ENCODE measurements at regions not wholly inside any gene's neighbourhood (a gene's known extent, or its start where the extent isn't known, plus 50 kb on each side); places are given as distances from the start of the nearest gene placed in this dataset.
"Not testable (repeated sequence)": the region's sequence is repeated elsewhere in the genome, so short reads cannot be mapped to it uniquely, and the experiment has no call there.

DNA sequence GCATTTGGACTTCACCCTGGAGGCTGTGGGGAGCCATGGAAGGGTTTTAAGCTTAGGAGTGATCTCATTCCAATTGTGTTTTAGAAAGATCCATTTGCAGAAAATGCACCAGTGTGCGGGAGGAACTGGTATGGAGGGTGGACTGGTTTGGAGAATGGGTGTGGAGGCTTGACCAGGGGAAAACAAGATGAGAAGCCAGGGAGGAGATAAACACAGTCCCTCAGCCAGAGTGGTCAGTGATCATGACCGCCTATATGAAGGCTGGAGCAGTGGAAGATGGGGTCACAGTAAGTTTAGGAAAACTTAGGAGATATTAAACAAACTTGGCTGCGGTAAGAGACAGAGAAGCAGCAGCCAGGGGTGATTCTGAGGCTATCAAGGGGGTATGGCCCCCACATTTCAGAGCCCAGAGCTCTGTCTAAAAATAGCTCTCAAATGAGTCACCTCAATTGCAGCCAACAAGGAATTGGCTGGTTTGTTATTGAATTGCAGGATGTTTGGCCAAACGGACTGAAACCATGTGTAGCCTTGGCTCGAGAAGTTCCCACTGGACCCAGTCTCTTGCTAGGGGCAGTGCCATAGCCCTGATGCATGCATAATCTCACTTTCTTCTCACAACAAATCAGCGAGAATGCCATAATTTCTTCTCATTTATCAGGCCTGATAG is 159.9 kb upstream of the TOP1 start:
- TF ChIP-seq CTCF (IDR thresholded peaks at IDR 0.05; ENCODE audit: low read length, missing control alignments): no peak
- no peak overlapping the region for H3K4me3 ChIP-seq (replicated peaks; ENCODE audit: low read depth, low read length)
- DNase-seq (ENCODE audit: low read depth): peak; percentile 71

- DNase-seq (ENCODE audit: low read depth): no peak
- TF ChIP-seq CTCF (IDR thresholded peaks at IDR 0.05; ENCODE audit: low read length, missing control alignments): no peak
- H3K4me3 ChIP-seq (replicated peaks; ENCODE audit: low read depth, low read length): no peak overlapping the region
Measured at GRCh38 chr20:40869218-40870147, 159.1 kb upstream of the TOP1 start.

DNA sequence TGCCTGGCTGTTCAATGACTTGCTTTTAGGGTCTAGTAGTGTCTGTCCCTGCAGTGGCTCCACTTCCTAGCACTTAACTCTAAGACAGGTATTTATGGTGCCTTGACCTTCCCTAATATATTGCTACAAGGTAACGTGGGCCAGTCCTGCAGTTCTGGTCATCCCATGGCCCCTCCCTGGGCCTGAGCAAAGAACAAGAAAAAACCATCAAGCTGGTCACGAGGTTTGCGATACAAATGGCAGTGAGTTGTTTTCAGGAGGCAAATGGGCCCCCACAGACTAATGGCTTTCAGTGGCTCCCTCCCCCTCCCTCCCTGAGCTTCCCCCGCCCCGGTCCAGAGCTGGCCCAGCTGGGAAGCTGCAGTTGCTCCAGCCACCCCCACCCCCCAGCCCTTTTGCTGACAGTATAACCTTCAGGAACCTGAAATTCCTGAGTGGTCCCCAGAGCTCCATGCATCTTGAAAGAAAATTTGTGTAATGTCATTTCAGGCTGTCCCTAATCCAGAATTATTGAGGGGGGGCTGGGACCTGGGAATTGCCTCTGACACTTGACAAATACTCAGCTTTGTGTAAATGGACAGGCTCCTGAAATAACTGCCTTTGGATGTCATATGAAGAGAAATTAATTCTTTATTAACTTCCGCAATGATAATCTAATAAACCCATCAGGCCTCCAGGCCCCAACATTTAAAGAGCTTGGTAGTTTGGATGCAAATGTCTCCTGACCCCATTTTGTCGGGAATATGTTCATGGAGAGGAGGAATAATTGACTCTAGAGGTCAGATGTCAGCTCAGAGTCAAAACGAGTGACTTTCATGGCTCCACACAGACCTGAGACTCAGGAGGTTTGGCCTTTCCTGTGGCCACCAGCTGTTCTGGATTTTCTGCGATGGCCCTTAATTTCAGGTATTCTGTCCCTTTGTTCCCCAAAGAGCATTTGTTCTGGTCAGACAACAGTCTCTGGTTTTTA is 153.2 kb upstream of the TOP1 start:
- TF ChIP-seq CTCF (IDR thresholded peaks at IDR 0.05; ENCODE audit: low read length, missing control alignments): no peak
- DNase-seq (ENCODE audit: low read depth): no peak
- H3K4me3 ChIP-seq (replicated peaks; ENCODE audit: low read depth, low read length): no peak overlapping the region

GRCh38 chr20:40878099-40878498 is 150.5 kb upstream of the TOP1 start:
- not testable (repeated sequence) for H3K4me3 ChIP-seq (replicated peaks; ENCODE audit: low read depth, low read length); DNase-seq (ENCODE audit: low read depth)

- DNase-seq (ENCODE audit: low read depth): no peak
- TF ChIP-seq CTCF (IDR thresholded peaks at IDR 0.05; ENCODE audit: low read length, missing control alignments): no peak
- no peak overlapping the region for H3K4me3 ChIP-seq (replicated peaks; ENCODE audit: low read depth, low read length)
Measured at GRCh38 chr20:40880063-40880728, 148.4 kb upstream of the TOP1 start.

GRCh38 chr20:40880729-40881109 is 147.9 kb upstream of the TOP1 start:
- no peak for DNase-seq (ENCODE audit: low read depth)
- TF ChIP-seq CTCF (IDR thresholded peaks at IDR 0.05; ENCODE audit: low read length, missing control alignments): no peak

More at GRCh38 chr20:40880729-40881109, 147.9 kb upstream of the TOP1 start:
- H3K4me3 ChIP-seq (replicated peaks; ENCODE audit: low read depth, low read length): no peak overlapping the region

Data from fibroblast of pulmonary artery (primary cell).